ENCODE measurements at regions not wholly inside any gene's neighbourhood (a gene's known extent, or its start where the extent isn't known, plus 50 kb on each side); places are given as distances from the start of the nearest gene placed in this dataset.

- Histone ChIP-seq H3K36me3 (no peaks in the 10 kb centered on the region), H3K4me1 (no peaks in the 10 kb centered on the region), H3K27me3 (no peaks in the 10 kb centered on the region), H3K4me3 (no peak overlapping the region), H3K9me3 (no peaks in the 10 kb centered on the region), H3K27ac (no peak overlapping the region)
- no peak for TF ChIP-seq CTCF (IDR thresholded peaks at IDR 0.05)
- TF ChIP-seq POLR2A (IDR thresholded peaks at IDR 0.05) = no peak
- TF ChIP-seq EP300 (IDR thresholded peaks at IDR 0.05) = no peak
- no peak for DNase-seq (ENCODE audit: low spot score in 2 of 2)
Observed at GRCh38 chr12:73383584-73384222, 1111.5 kb downstream of the TRHDE start.

DNA sequence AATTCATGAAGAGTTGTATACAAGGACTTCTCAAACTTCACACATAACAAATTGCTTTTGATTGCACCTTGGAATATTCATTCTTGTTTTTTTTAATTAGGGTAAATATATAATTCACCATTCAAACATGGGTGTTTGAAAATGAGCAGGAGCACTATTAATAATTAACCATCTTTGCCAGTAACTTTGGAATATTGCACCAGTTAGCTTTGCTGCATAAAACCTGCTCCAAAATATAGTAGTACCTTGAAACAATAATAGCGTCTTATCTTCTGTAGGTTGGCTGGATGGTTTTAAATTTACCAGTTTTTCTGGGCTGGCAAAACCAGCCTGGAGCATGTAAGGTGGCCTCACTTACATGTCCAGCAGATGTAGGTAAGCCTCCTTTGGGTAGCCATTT lies 1112.4 kb downstream of the TRHDE start:
- Histone ChIP-seq H3K27ac (no peak overlapping the region), H3K36me3 (no peaks in the 10 kb centered on the region), H3K4me3 (no peak overlapping the region), H3K9me3 (no peaks in the 10 kb centered on the region), H3K27me3 (no peaks in the 10 kb centered on the region), H3K4me1 (no peaks in the 10 kb centered on the region)
- TF ChIP-seq POLR2A (IDR thresholded peaks at IDR 0.05) = no peak
- no peak for TF ChIP-seq EP300 (IDR thresholded peaks at IDR 0.05)
- no peak for TF ChIP-seq CTCF (IDR thresholded peaks at IDR 0.05)
- 91 to 93% methylated on average over 1 of the region's 1 CpG for whole genome bisulfite sequencing, 2 donors
- no peak for DNase-seq (ENCODE audit: low spot score in 2 of 2)

DNA sequence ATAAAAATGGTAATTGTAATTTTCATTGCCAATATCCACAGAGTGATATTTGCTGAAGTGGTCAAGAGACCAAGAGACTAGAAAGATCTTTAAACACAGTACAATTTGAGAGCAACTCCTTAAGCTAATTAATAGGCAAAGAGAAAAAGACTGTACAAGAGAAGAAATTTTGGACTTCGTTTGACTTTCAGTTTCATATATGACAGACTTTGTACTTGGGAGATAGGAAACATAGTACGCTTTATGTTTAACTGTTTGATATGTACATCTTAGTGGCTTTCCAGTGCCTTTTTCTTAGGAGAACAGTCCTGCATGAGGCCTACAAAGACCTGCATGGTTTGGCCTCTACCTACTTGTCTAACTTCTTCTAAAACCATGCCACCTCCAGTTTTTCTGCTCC lies 1118.1 kb downstream of the TRHDE start:
- Histone ChIP-seq H3K27me3 (no peaks in the 10 kb centered on the region), H3K4me1 (no peaks in the 10 kb centered on the region), H3K27ac (no peak overlapping the region), H3K36me3 (no peaks in the 10 kb centered on the region), H3K9me3 (no peaks in the 10 kb centered on the region), H3K4me3 (no peak overlapping the region)
- 83 to 85% methylated on average over 2 of the region's 2 CpGs for WGBS, 2 donors
- TF ChIP-seq CTCF (IDR thresholded peaks at IDR 0.05) = no peak
- TF ChIP-seq EP300 (IDR thresholded peaks at IDR 0.05) = no peak
- no peak for TF ChIP-seq POLR2A (IDR thresholded peaks at IDR 0.05)
- no peak for DNase-seq (ENCODE audit: low spot score in 2 of 2)

DNA sequence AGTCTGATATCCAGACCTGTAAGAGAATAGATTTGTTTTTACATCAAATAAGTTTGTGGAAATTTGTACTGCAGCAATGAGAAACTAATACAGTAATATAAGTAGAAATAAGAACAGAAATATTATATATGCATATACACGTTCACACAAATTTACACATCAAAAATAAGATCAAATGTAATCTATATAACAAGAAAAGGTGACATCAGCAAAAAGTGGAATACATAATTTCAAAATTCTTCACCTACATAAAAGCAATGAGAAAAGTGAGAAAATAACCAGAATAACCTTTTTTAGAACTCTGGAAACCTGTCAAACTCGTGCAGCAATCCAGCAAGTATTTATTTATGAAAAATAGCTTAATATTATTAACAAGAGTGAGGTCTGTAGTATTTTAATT lies 1124.6 kb upstream of the ATXN7L3B start:
- H3K4me1 ChIP-seq = no peaks in the 10 kb centered on the region
- WGBS, 2 donors = 77 to 82% methylated on average over 2 of the region's 2 CpGs

DNA sequence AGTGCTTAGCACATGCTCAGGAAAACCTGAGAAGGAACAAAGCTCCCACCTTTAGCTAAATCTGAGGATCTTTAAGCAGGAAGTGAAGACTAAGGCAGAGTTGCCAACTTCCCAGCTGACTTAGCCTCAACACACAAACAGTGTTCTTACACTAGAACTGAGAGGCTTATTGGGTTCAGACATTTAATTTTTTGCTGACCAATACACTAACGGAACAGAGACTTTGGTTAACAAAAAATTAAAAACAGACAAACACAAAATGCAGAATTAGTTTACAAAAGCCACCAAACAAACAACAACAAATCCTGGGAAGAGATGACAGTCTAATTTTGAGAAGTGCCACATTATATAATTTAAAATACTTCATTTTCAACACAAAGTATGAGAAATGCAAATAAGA lies 1123.7 kb upstream of the ATXN7L3B start:
- no peaks in the 10 kb centered on the region for H3K27me3 ChIP-seq

More for the DNA sequence above, 1124.6 kb upstream of the ATXN7L3B start:
- Histone ChIP-seq H3K4me3 (no peak overlapping the region), H3K9me3 (peaks cover 0 to 25% (median 8%) of the 10 kb centered on the region in 4 donors), H3K27me3 (no peaks in the 10 kb centered on the region), H3K27ac (no peak overlapping the region), H3K36me3 (no peaks in the 10 kb centered on the region)
- TF ChIP-seq EP300 (IDR thresholded peaks at IDR 0.05) (no peak), CTCF (IDR thresholded peaks at IDR 0.05) (no peak), POLR2A (IDR thresholded peaks at IDR 0.05) (no peak)
- no peak for DNase-seq (ENCODE audit: low spot score in 2 of 2)

More for the DNA sequence above, 1123.7 kb upstream of the ATXN7L3B start:
- WGBS, 2 donors = 0 to 21% methylated on average over 1 of the region's 1 CpG
- no peaks in the 10 kb centered on the region for H3K4me1 ChIP-seq
- H3K27ac ChIP-seq = no peak overlapping the region
- no peaks in the 10 kb centered on the region for H3K36me3 ChIP-seq
- DNase-seq (ENCODE audit: low spot score in 2 of 2) = no peak
- peaks cover 0 to 25% (median 8%) of the 10 kb centered on the region in 4 donors for H3K9me3 ChIP-seq
- TF ChIP-seq EP300 (IDR thresholded peaks at IDR 0.05) (no peak), CTCF (IDR thresholded peaks at IDR 0.05) (no peak), POLR2A (IDR thresholded peaks at IDR 0.05) (no peak)
- H3K4me3 ChIP-seq = no peak overlapping the region

Measured in tibial nerve (tissue), 4 donors.